HG03139 (cell line): ENCODE measurements at regions not wholly inside any gene's neighbourhood (a gene's known extent, or its start where the extent isn't known, plus 50 kb on each side); places are given as distances from the start of the nearest gene placed in this dataset.

Experiments used
- ATAC-seq: cut with Tn5 transposase; IDR thresholded peaks from one replicate; pipeline ENCODE4 v1.9.1; 2021; ENCODE audit not compliant: unreplicated experiment

- no peak for ATAC-seq
These were observed 598.4 kb upstream of the MARCKS start for GRCh38 chr6:113258771-113259170.

- ATAC-seq: no peak
These were observed 585.7 kb upstream of the MARCKS start for GRCh38 chr6:113271437-113271836.

GRCh38 chr6:113276601-113277000, 580.5 kb upstream of the MARCKS start:
- ATAC-seq: no peak

GRCh38 chr6:113277111-113277510, 580.0 kb upstream of the MARCKS start:
- ATAC-seq: no peak

- no peak for ATAC-seq
These were observed 576.1 kb upstream of the MARCKS start for GRCh38 chr6:113281014-113281413.

- ATAC-seq: no peak
These were observed 575.7 kb upstream of the MARCKS start for GRCh38 chr6:113281431-113281830.

- no peak for ATAC-seq
These were observed 569.7 kb upstream of the MARCKS start for GRCh38 chr6:113287396-113287795.

- ATAC-seq: no peak
These were observed 568.7 kb upstream of the MARCKS start for GRCh38 chr6:113288409-113288808.

GRCh38 chr6:113289166-113289565, 568.0 kb upstream of the MARCKS start:
- ATAC-seq: no peak

- no peak for ATAC-seq
These were observed 566.5 kb upstream of the MARCKS start for GRCh38 chr6:113290684-113291083.

GRCh38 chr6:113291751-113292445, 565.2 kb upstream of the MARCKS start:
- no peak for ATAC-seq

GRCh38 chr6:113292646-113293422, 564.3 kb upstream of the MARCKS start:
- no peak for ATAC-seq

GRCh38 chr6:113293423-113293740, 563.8 kb upstream of the MARCKS start:
- ATAC-seq: no peak

GRCh38 chr6:113299531-113299930, 557.6 kb upstream of the MARCKS start:
- no peak for ATAC-seq

GRCh38 chr6:113301651-113302050, 555.5 kb upstream of the MARCKS start:
- no peak for ATAC-seq

GRCh38 chr6:113304116-113304515, 553.0 kb upstream of the MARCKS start:
- no peak for ATAC-seq

- ATAC-seq: peak; percentile 73
These were observed 550.5 kb upstream of the MARCKS start for GRCh38 chr6:113306552-113307145.

- no peak for ATAC-seq
These were observed 548.9 kb upstream of the MARCKS start for GRCh38 chr6:113308266-113308665.

- ATAC-seq: no peak
These were observed 543.3 kb upstream of the MARCKS start for GRCh38 chr6:113313841-113314240.

- no peak for ATAC-seq
These were observed 542.0 kb upstream of the MARCKS start for GRCh38 chr6:113315165-113315564.

GRCh38 chr6:113315879-113316278, 541.3 kb upstream of the MARCKS start:
- no peak for ATAC-seq

GRCh38 chr6:113317442-113317841, 539.7 kb upstream of the MARCKS start:
- ATAC-seq: no peak
